ENCODE measurements at regions not wholly inside any gene's neighbourhood (a gene's known extent, or its start where the extent isn't known, plus 50 kb on each side); places are given as distances from the start of the nearest gene placed in this dataset.

- TF ChIP-seq TCF7L2 (IDR thresholded peaks at IDR 0.05; ENCODE audit: borderline replicate concordance, low read depth, low read length) (no peak), KLF16 (tag by site-specific recombination; IDR thresholded peaks at IDR 0.05) (no peak), ZNF48 (tag by site-specific recombination; IDR thresholded peaks at IDR 0.05) (no peak), CTCF (tag by site-specific recombination; IDR thresholded peaks at IDR 0.05) (no peak), ZNF274 (IDR thresholded peaks at IDR 0.05; ENCODE audit: low read length) (no peak), ZNF274 (tag by site-specific recombination; IDR thresholded peaks at IDR 0.05; ENCODE audit: borderline replicate concordance) (no peak), ZNF426 (tag by site-specific recombination; IDR thresholded peaks at IDR 0.05) (no peak), ZNF239 (tag by site-specific recombination; IDR thresholded peaks at IDR 0.05) (no peak), ZFP3 (tag by site-specific recombination; IDR thresholded peaks at IDR 0.05; ENCODE audit: low read depth) (no peak), ZNF121 (tag by site-specific recombination; IDR thresholded peaks at IDR 0.05) (no peak), ZNF18 (tag by site-specific recombination; IDR thresholded peaks at IDR 0.05) (no peak), BCL11B (tag by site-specific recombination; IDR thresholded peaks at IDR 0.05; ENCODE audit: low read depth) (no peak)
Measured at GRCh38 chr9:129511285-129511900, 109.5 kb downstream of the C9orf50 start.
